ENCODE measurements at regions not wholly inside any gene's neighbourhood (a gene's known extent, or its start where the extent isn't known, plus 50 kb on each side); places are given as distances from the start of the nearest gene placed in this dataset.

GRCh38 chrX:13099121-13099520 lies 54.7 kb upstream of the FAM9C start:
- TF ChIP-seq, protein P1, sequence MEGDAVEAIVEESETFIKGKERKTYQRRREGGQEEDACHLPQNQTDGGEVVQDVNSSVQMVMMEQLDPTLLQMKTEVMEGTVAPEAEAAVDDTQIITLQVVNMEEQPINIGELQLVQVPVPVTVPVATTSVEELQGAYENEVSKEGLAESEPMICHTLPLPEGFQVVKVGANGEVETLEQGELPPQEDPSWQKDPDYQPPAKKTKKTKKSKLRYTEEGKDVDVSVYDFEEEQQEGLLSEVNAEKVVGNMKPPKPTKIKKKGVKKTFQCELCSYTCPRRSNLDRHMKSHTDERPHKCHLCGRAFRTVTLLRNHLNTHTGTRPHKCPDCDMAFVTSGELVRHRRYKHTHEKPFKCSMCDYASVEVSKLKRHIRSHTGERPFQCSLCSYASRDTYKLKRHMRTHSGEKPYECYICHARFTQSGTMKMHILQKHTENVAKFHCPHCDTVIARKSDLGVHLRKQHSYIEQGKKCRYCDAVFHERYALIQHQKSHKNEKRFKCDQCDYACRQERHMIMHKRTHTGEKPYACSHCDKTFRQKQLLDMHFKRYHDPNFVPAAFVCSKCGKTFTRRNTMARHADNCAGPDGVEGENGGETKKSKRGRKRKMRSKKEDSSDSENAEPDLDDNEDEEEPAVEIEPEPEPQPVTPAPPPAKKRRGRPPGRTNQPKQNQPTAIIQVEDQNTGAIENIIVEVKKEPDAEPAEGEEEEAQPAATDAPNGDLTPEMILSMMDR (IDR thresholded peaks at IDR 0.05), result no peak
- TF ChIP-seq POLR2AphosphoS5 (IDR thresholded peaks at IDR 0.05) (no peak), POLR2A (IDR thresholded peaks at IDR 0.05) (no peak)
